ENCODE measurements at regions not wholly inside any gene's neighbourhood (a gene's known extent, or its start where the extent isn't known, plus 50 kb on each side); places are given as distances from the start of the nearest gene placed in this dataset.
A peak's percentile ranks its signal among the peaks of the same experiment; 100 is the strongest.

DNA sequence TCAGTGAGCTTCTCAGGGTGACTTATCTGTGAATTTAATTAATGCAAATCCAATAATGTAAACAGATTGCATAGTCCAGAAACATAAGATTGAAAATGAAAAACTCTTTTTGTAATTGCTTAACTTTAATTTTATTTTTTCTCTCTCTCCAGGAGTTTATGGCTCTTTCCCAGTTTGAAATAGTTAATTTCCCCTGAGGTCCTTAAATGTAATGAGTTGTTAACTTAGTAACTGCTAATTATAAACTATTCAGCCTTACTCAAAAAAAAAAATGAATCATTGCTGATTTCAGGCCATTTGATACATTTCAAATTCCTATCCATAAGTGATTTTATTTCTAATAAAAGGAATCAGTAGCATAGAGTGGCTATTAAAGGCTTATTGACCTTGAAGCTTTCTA, 84.1 kb upstream of the TRPC4 start:
- Mint-ChIP-seq H3K4me1 (ENCODE audit: unreplicated experiment) (no peaks in the 10 kb centered on the region), H3K9me3 (ENCODE audit: unreplicated experiment) (no peaks in the 10 kb centered on the region), H3K36me3 (ENCODE audit: low read depth, unreplicated experiment) (no peaks in the 10 kb centered on the region), H3K27me3 (ENCODE audit: unreplicated experiment) (no peaks in the 10 kb centered on the region), H3K27ac (ENCODE audit: unreplicated experiment) (no peak overlapping the region), H3K4me3 (ENCODE audit: unreplicated experiment) (no peak overlapping the region)
- no peak for TF ChIP-seq CTCF (IDR thresholded peaks at IDR 0.05; ENCODE audit: unreplicated experiment)
- DNase-seq (ENCODE audit: low spot score): no peak

GRCh38 chr13:37950016-37950415, 80.4 kb upstream of the TRPC4 start:
- Mint-ChIP-seq H3K27ac (ENCODE audit: unreplicated experiment) (no peak overlapping the region), H3K9me3 (ENCODE audit: unreplicated experiment) (no peaks in the 10 kb centered on the region), H3K4me1 (ENCODE audit: unreplicated experiment) (peaks cover 13% of the 10 kb centered on the region), H3K36me3 (ENCODE audit: low read depth, unreplicated experiment) (no peaks in the 10 kb centered on the region), H3K27me3 (ENCODE audit: unreplicated experiment) (no peaks in the 10 kb centered on the region), H3K4me3 (ENCODE audit: unreplicated experiment) (no peak overlapping the region)
- no peak for DNase-seq (ENCODE audit: low spot score)
- no peak for TF ChIP-seq CTCF (IDR thresholded peaks at IDR 0.05; ENCODE audit: unreplicated experiment)

DNA sequence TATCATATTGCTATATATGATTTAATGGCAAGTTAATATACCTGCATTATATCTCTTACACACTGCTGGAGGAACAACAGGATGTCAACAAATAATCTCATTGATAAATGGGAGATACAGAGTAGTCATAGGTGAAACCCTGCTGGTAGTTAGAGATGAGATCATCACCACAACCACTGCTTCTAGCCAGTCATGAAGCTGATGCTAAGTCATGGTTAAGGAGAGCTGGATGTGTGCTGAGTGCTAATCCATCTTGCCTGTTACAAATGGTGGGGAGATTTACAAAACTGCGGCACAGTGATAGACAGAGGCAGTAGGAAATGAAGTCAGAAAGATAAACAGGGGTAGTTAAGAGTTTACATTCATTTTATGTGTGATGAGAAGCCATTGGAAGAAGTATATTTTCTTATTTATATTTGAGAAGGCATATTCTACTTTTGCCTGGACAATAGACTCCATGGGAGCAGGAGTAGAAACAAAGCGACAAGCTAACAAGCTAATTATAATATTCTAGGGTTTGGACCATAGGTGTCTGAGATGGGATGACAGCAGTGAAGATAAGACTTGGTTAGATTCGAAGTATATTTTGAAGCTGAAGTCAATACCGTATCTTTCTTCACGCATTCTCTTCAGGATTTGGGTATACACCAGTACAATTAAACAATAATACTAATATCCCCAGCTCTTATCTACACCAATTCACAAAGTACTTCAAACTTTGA, 78.0 kb upstream of the TRPC4 start:
- peaks cover 20% of the 10 kb centered on the region for H3K4me1 Mint-ChIP-seq (ENCODE audit: unreplicated experiment)
- H3K9me3 Mint-ChIP-seq (ENCODE audit: unreplicated experiment): no peaks in the 10 kb centered on the region
- H3K27ac Mint-ChIP-seq (ENCODE audit: unreplicated experiment): peak overlapping the region; percentile 78
- H3K36me3 Mint-ChIP-seq (ENCODE audit: low read depth, unreplicated experiment): no peaks in the 10 kb centered on the region
- no peaks in the 10 kb centered on the region for H3K27me3 Mint-ChIP-seq (ENCODE audit: unreplicated experiment)
- no peak overlapping the region for H3K4me3 Mint-ChIP-seq (ENCODE audit: unreplicated experiment)
- no peak for DNase-seq (ENCODE audit: low spot score)
- no peak for TF ChIP-seq CTCF (IDR thresholded peaks at IDR 0.05; ENCODE audit: unreplicated experiment)

DNA sequence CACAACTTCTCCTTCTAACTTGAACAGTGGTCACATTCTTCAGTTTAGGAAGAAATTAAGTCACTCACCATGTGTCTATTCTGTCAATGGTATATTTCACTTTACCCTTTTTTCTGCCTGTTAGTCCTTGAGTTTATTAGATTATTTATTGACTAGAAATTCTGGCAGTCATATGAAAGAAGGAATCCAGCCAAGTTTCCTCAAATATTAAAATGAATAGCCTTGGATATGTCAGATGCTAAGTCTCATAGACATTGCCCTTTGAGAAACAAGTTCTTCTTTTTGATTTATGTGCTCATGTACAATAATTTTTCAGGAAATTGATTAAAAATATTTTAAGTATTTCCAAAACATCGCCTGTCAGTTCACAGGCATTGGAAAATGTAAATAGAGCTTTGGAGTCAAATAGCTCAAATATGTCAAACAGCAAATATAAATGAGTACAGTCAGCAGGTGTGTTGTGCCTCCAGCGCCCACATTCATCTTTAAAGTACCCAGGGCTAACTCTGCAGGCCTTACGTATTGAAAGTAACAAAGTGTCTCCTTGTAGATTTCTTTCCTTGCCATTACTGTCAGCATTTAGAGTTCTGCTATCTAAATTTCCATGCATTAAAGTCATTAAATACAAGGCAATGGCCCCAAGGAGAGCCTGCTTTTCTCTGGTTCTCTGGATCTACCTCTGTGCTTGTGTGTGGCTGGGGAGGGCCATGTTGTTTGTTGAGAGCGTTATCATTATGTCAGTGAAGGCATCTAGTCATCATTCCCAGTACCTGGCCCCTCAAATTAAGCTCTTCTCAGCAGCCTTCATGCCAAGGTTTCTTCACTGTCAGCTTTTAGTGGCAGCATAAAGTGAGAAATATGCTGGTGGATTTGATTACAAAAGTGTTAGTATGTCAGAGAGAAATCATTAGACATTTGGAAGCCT, 76.3 kb upstream of the TRPC4 start:
- Mint-ChIP-seq H3K27ac (ENCODE audit: unreplicated experiment) (no peak overlapping the region), H3K9me3 (ENCODE audit: unreplicated experiment) (no peaks in the 10 kb centered on the region), H3K4me3 (ENCODE audit: unreplicated experiment) (no peak overlapping the region), H3K36me3 (ENCODE audit: low read depth, unreplicated experiment) (no peaks in the 10 kb centered on the region), H3K4me1 (ENCODE audit: unreplicated experiment) (peaks cover 23% of the 10 kb centered on the region), H3K27me3 (ENCODE audit: unreplicated experiment) (no peaks in the 10 kb centered on the region)
- no peak for DNase-seq (ENCODE audit: low spot score)
- no peak for TF ChIP-seq CTCF (IDR thresholded peaks at IDR 0.05; ENCODE audit: unreplicated experiment)

Measured in endothelial cell (in vitro differentiated cells).